ENCODE measurements at regions not wholly inside any gene's neighbourhood (a gene's known extent, or its start where the extent isn't known, plus 50 kb on each side); places are given as distances from the start of the nearest gene placed in this dataset.

DNA sequence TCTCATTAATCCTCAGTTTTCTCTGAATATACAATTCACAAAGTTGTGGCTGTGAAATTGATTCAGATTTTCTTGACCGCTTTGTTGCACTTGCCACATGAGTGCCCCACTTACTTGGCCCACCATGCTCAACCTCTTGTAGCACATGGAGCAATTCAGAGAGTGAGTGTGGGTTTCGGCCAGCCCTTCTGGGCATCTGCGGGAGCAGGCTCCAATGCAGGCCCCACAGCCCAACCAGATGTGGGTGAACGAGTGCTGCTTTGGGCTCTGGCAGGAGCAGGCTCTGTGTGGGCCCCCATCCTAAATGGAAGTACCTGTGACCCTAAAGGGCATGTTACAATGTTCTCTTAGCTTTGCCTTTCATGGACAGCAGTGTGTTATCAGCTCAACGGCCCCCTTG, 2338.6 kb downstream of the LRRC4C start:
- TF ChIP-seq KAT7 (CRISPR knock-in tag; IDR thresholded peaks at IDR 0.05; ENCODE audit: borderline replicate concordance) (no peak), FOXP1 (CRISPR knock-in tag; IDR thresholded peaks at IDR 0.05; ENCODE audit: borderline replicate concordance) (no peak), CREB1 (CRISPR knock-in tag; IDR thresholded peaks at IDR 0.05) (no peak)
- TF ChIP-seq, protein P1, sequence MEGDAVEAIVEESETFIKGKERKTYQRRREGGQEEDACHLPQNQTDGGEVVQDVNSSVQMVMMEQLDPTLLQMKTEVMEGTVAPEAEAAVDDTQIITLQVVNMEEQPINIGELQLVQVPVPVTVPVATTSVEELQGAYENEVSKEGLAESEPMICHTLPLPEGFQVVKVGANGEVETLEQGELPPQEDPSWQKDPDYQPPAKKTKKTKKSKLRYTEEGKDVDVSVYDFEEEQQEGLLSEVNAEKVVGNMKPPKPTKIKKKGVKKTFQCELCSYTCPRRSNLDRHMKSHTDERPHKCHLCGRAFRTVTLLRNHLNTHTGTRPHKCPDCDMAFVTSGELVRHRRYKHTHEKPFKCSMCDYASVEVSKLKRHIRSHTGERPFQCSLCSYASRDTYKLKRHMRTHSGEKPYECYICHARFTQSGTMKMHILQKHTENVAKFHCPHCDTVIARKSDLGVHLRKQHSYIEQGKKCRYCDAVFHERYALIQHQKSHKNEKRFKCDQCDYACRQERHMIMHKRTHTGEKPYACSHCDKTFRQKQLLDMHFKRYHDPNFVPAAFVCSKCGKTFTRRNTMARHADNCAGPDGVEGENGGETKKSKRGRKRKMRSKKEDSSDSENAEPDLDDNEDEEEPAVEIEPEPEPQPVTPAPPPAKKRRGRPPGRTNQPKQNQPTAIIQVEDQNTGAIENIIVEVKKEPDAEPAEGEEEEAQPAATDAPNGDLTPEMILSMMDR (IDR thresholded peaks at IDR 0.05) = no peak
- TF ChIP-seq, protein P2, sequence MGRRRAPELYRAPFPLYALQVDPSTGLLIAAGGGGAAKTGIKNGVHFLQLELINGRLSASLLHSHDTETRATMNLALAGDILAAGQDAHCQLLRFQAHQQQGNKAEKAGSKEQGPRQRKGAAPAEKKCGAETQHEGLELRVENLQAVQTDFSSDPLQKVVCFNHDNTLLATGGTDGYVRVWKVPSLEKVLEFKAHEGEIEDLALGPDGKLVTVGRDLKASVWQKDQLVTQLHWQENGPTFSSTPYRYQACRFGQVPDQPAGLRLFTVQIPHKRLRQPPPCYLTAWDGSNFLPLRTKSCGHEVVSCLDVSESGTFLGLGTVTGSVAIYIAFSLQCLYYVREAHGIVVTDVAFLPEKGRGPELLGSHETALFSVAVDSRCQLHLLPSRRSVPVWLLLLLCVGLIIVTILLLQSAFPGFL (CRISPR knock-in tag; IDR thresholded peaks at IDR 0.05; ENCODE audit: borderline replicate concordance) = no peak

Measured in WTC11 (cell line).